ENCODE measurements at regions not wholly inside any gene's neighbourhood (a gene's known extent, or its start where the extent isn't known, plus 50 kb on each side); places are given as distances from the start of the nearest gene placed in this dataset.

DNA sequence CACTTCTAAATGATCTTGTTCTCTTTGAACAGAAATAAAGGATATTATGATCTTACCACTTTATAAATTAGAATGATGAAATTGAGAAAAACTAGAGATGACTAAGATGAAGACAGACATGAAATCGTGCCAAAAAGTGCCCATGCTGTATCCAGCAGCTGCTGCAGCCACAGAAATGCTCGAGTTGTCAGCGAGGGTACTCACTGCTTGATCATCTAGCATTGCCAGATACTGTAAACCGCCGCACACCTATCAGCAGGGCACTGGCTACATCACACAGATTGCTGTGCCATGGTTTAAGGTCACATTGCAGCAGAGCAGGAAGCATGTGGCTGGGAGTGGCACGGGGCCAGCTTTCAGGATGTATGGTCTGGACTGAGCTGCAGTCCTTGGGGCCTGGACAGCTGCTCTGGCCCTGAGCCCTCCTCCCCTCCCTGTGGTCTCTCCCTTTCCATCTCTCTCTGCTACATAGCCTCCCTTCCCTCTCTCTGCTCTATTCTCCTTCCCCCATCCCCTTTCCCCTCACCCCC is 51.0 kb upstream of the SEPTIN5 start:
- H3K27ac ChIP-seq = no peak overlapping the region
- intact Hi-C loops (cut with DNase I) = no loop called here
- WGBS, 2 donors = 15 to 17% methylated on average over 6 of the region's 6 CpGs
- no peak for FAIRE-seq
- peak; percentile 77 to 94 (median 85) for ATAC-seq
- no peaks in the 10 kb centered on the region for H3K27me3 ChIP-seq
- TF ChIP-seq CTCF (IDR thresholded peaks at IDR 0.05) = no peak
- no peaks in the 10 kb centered on the region for H3K36me3 ChIP-seq
- DNase-seq = peak; percentile 33 to 80 (median 68)
- no peak overlapping the region for H3K4me3 ChIP-seq
- no peaks in the 10 kb centered on the region for H3K9me3 ChIP-seq
- no peaks in the 10 kb centered on the region for H3K4me1 ChIP-seq

- WGBS, 2 donors = 72 to 81% methylated on average over 14 of the region's 14 CpGs
- Histone ChIP-seq H3K27me3 (no peaks in the 10 kb centered on the region), H3K9me3 (no peaks in the 10 kb centered on the region), H3K27ac (no peak overlapping the region), H3K36me3 (no peaks in the 10 kb centered on the region), H3K4me1 (no peaks in the 10 kb centered on the region), H3K4me3 (no peak overlapping the region)
- no peak for DNase-seq
- peak in 3 of 4 donors; percentile 12 to 37 (median 25) for ATAC-seq
- intact Hi-C loops (cut with DNase I) = no loop called here
- TF ChIP-seq CTCF (IDR thresholded peaks at IDR 0.05) = no peak
- FAIRE-seq = no peak
Measured at GRCh38 chr22:19663821-19664355, 50.4 kb upstream of the SEPTIN5 start.

- no peaks in the 10 kb centered on the region for H3K4me1 ChIP-seq
- intact Hi-C loops (cut with DNase I) = no loop called here
- H3K27ac ChIP-seq = no peak overlapping the region
- H3K4me3 ChIP-seq = no peak overlapping the region
- no peak for FAIRE-seq
- H3K9me3 ChIP-seq = no peaks in the 10 kb centered on the region
- 82 to 84% methylated on average over 2 of the region's 2 CpGs for WGBS, 2 donors
- no peaks in the 10 kb centered on the region for H3K27me3 ChIP-seq
- no peak for TF ChIP-seq CTCF (IDR thresholded peaks at IDR 0.05)
- ATAC-seq = no peak
- no peak for DNase-seq
- no peaks in the 10 kb centered on the region for H3K36me3 ChIP-seq
Measured at GRCh38 chr22:19664406-19664805, 49.9 kb upstream of the SEPTIN5 start.

Data from pancreas (tissue), 10 donors.